Astrocyte (in vitro differentiated cells and primary cell): ENCODE measurements at regions not wholly inside any gene's neighbourhood (a gene's known extent, or its start where the extent isn't known, plus 50 kb on each side); places are given as distances from the start of the nearest gene placed in this dataset.
"Not testable (repeated sequence)": the region's sequence is repeated elsewhere in the genome, so short reads cannot be mapped to it uniquely, and the experiment has no call there.

Experiments used
- DNase-seq: peaks from one replicate; pipeline ENCODE4 v3.0.0-alpha.2; 2010; ENCODE audit warnings: low read depth
- FAIRE-seq: peaks from 2 replicates; lab custom pipeline; 2011; peaks lifted over from hg19 to GRCh38; lab: Jason Lieb, UNC
- H2AFZ ChIP-seq: 2 replicates; pipeline ENCODE4 v1.6.0; 2012; ENCODE audit warnings: low read depth, low read length, inconsistent platforms
- H3K27ac ChIP-seq: 2 replicates; pipeline ENCODE4 v1.5.1; 2011; ENCODE audit warnings: low read depth, low read length, inconsistent platforms
- H3K27me3 ChIP-seq: 2 replicates; pipeline ENCODE4 v1.6.0; 2011; ENCODE audit warnings: low read length, inconsistent platforms; ENCODE audit not compliant: insufficient read depth
- H3K36me3 ChIP-seq: 2 replicates; pipeline ENCODE4 v1.5.1; 2011; ENCODE audit warnings: low read length, inconsistent platforms; ENCODE audit not compliant: insufficient read depth
- H3K4me1 ChIP-seq: 2 replicates; pipeline ENCODE4 v1.5.1; 2011; ENCODE audit warnings: low read length, inconsistent platforms; ENCODE audit not compliant: insufficient read depth
- H3K4me2 ChIP-seq: 2 replicates; pipeline ENCODE4 v1.6.0; 2012; ENCODE audit warnings: low read length, inconsistent platforms
- H3K4me3 ChIP-seq: 2 replicates; pipeline ENCODE4 v1.5.1; 2011; ENCODE audit warnings: low read depth, mild to moderate bottlenecking, low read length, inconsistent platforms; ENCODE audit not compliant: insufficient read depth
- H3K79me2 ChIP-seq: 2 replicates; pipeline ENCODE4 v1.6.0; 2012; ENCODE audit warnings: mild to moderate bottlenecking, low read length, inconsistent platforms; ENCODE audit not compliant: insufficient read depth
- H3K9ac ChIP-seq: 2 replicates; pipeline ENCODE4 v1.6.0; 2012; ENCODE audit warnings: mild to moderate bottlenecking, low read length, inconsistent platforms
- H3K9me3 ChIP-seq: 2 replicates; pipeline ENCODE4 v1.5.1; 2012; ENCODE audit warnings: low read depth, mild to moderate bottlenecking, low read length, inconsistent platforms; ENCODE audit not compliant: insufficient read depth
- H4K20me1 ChIP-seq: 2 replicates; pipeline ENCODE4 v1.6.0; 2012; ENCODE audit warnings: low read length, inconsistent platforms; ENCODE audit not compliant: insufficient read depth
- H3K27ac Mint-ChIP-seq: one replicate; pipeline ENCODE4 v1.8.0; 2021; ENCODE audit warnings: mild to moderate bottlenecking, mixed read lengths; ENCODE audit not compliant: unreplicated experiment
- H3K27me3 Mint-ChIP-seq: one replicate; pipeline ENCODE4 v1.8.0; 2021; ENCODE audit warnings: low read depth, mixed read lengths; ENCODE audit not compliant: unreplicated experiment
- H3K36me3 Mint-ChIP-seq: one replicate; pipeline ENCODE4 v1.8.0; 2021; ENCODE audit warnings: low read depth, mixed read lengths; ENCODE audit not compliant: unreplicated experiment
- H3K4me1 Mint-ChIP-seq: one replicate; pipeline ENCODE4 v1.8.0; 2021; ENCODE audit warnings: low read depth, mixed read lengths; ENCODE audit not compliant: unreplicated experiment
- H3K4me3 Mint-ChIP-seq: one replicate; pipeline ENCODE4 v1.8.0; 2021; ENCODE audit warnings: mild to moderate bottlenecking, moderate library complexity, mixed read lengths; ENCODE audit not compliant: unreplicated experiment
- H3K9me3 Mint-ChIP-seq: one replicate; pipeline ENCODE4 v1.8.0; 2021; ENCODE audit warnings: mild to moderate bottlenecking, mixed read lengths; ENCODE audit not compliant: unreplicated experiment
- CTCF ChIP-seq: IDR thresholded peaks from 2 replicates; pipeline ENCODE4 v1.5.1; 2011; ENCODE audit warnings: low read depth, mild to moderate bottlenecking, inconsistent platforms, low read length, moderate library complexity; ENCODE audit not compliant: insufficient read depth
- EZH2 ChIP-seq: IDR thresholded peaks from 2 replicates; pipeline ENCODE4 v1.6.1; 2012; ENCODE audit warnings: mild to moderate bottlenecking, low read length, inconsistent platforms; ENCODE audit not compliant: insufficient read depth

- H3K9me3 ChIP-seq = no peaks in the 10 kb centered on the region
- H3K79me2 ChIP-seq = no peaks in the 10 kb centered on the region
- Mint-ChIP-seq H3K27ac (no peak overlapping the region), H3K4me1 (peaks cover 15% of the 10 kb centered on the region), H3K27me3 (no peaks in the 10 kb centered on the region), H3K9me3 (no peaks in the 10 kb centered on the region), H3K36me3 (no peaks in the 10 kb centered on the region), H3K4me3 (no peak overlapping the region)
- no peaks in the 10 kb centered on the region for H3K36me3 ChIP-seq
- DNase-seq (peak; percentile 50), FAIRE-seq (no peak)
- peaks cover 5% of the 10 kb centered on the region for H3K4me1 ChIP-seq
- H4K20me1 ChIP-seq = no peaks in the 10 kb centered on the region
- no peak overlapping the region for H2AFZ ChIP-seq
- H3K9ac ChIP-seq = no peak overlapping the region
- no peak overlapping the region for H3K4me2 ChIP-seq
- no peak for TF ChIP-seq CTCF
- no peaks in the 10 kb centered on the region for H3K27me3 ChIP-seq
- no peak overlapping the region for H3K27ac ChIP-seq
- H3K4me3 ChIP-seq = no peak overlapping the region
Observed at GRCh38 chr4:169900241-169900845, 125.9 kb downstream of the MFAP3L start.

DNA sequence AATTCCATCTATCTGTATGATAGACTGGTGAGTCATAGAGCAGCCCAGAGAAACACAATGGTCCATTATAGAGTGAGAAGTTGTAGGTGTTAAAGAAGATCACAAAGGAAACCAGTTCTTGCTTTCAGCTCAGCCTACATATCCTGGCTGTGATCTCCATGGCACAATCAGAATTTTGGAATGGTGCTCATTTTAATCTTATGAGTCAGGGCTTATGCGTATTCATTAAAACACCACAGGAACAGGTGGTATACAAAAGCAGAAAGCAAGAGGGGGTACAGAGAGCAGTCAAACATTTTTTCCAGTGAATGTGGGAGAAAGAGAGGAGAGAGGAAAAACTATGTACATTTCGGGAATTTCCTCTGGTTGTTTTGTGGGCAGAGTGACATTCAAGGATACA lies 126.9 kb downstream of the MFAP3L start:
- H3K9me3 ChIP-seq = no peaks in the 10 kb centered on the region
- no peak overlapping the region for H3K9ac ChIP-seq
- H3K36me3 ChIP-seq = no peaks in the 10 kb centered on the region
- TF ChIP-seq CTCF (no peak), EZH2 (no peak)
- H3K27me3 ChIP-seq = no peaks in the 10 kb centered on the region
- Mint-ChIP-seq H3K27ac (no peak overlapping the region), H3K36me3 (no peaks in the 10 kb centered on the region), H3K4me1 (peaks cover 15% of the 10 kb centered on the region), H3K27me3 (no peaks in the 10 kb centered on the region), H3K9me3 (no peaks in the 10 kb centered on the region), H3K4me3 (peak overlapping the region; percentile 8)
- DNase-seq (peak; percentile 87), FAIRE-seq (peak; percentile 90)
- H4K20me1 ChIP-seq = no peaks in the 10 kb centered on the region
- no peak overlapping the region for H3K4me3 ChIP-seq
- no peaks in the 10 kb centered on the region for H3K79me2 ChIP-seq
- H3K4me2 ChIP-seq = peak overlapping the region; percentile 54
- H2AFZ ChIP-seq = no peak overlapping the region
- H3K27ac ChIP-seq = peak overlapping the region; percentile 42
- peaks cover 5% of the 10 kb centered on the region for H3K4me1 ChIP-seq

GRCh38 chr4:169898095-169898494 lies 128.1 kb downstream of the MFAP3L start:
- no peak overlapping the region for H3K9ac ChIP-seq
- no peaks in the 10 kb centered on the region for H4K20me1 ChIP-seq
- no peak overlapping the region for H3K4me2 ChIP-seq
- Mint-ChIP-seq H3K4me3 (no peak overlapping the region), H3K27ac (no peak overlapping the region), H3K27me3 (no peaks in the 10 kb centered on the region), H3K9me3 (no peaks in the 10 kb centered on the region), H3K36me3 (no peaks in the 10 kb centered on the region), H3K4me1 (peaks cover 15% of the 10 kb centered on the region)
- no peaks in the 10 kb centered on the region for H3K79me2 ChIP-seq
- FAIRE-seq = no peak
- no peak overlapping the region for H2AFZ ChIP-seq
- H3K27ac ChIP-seq = no peak overlapping the region
- TF ChIP-seq CTCF (no peak), EZH2 (no peak)
- peaks cover 5% of the 10 kb centered on the region for H3K4me1 ChIP-seq
- no peak overlapping the region for H3K4me3 ChIP-seq
- H3K27me3 ChIP-seq = no peaks in the 10 kb centered on the region
- H3K36me3 ChIP-seq = no peaks in the 10 kb centered on the region
- DNase-seq = no peak
- H3K9me3 ChIP-seq = no peaks in the 10 kb centered on the region

DNA sequence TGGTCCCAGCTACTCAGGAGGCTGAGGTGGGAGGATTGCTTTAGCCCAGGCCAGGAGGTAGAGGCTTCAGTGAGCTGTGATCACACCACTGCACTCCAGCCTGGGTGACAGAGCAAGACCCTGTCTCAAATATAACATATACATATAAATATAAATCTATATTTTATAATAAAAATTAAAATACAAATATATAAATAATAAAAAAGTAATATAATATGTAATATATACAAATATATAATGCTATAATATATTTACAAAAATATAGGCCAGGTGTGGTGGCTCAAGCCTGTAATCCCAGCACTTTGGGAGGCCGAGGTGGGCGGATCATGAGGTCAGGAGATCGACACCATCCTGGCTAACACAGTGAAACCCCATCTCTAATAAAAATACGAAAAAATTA lies 131.4 kb downstream of the MFAP3L start:
- not testable (repeated sequence) for H3K9me3 ChIP-seq, H3K79me2 ChIP-seq, H3K9me3 Mint-ChIP-seq, H3K4me3 Mint-ChIP-seq, H4K20me1 ChIP-seq, H3K36me3 Mint-ChIP-seq, H3K4me1 ChIP-seq, H3K27me3 ChIP-seq, H3K4me1 Mint-ChIP-seq, DNase-seq, H3K4me3 ChIP-seq, H2AFZ ChIP-seq, H3K9ac ChIP-seq, H3K36me3 ChIP-seq, H3K27me3 Mint-ChIP-seq, H3K27ac Mint-ChIP-seq, H3K4me2 ChIP-seq, H3K27ac ChIP-seq, FAIRE-seq
